ENCODE measurements at regions not wholly inside any gene's neighbourhood (a gene's known extent, or its start where the extent isn't known, plus 50 kb on each side); places are given as distances from the start of the nearest gene placed in this dataset.

GRCh38 chr2:48109491-48110204, 203.3 kb upstream of the FBXO11 start:
- Mint-ChIP-seq H3K4me3 (ENCODE audit: unreplicated experiment) (no peak overlapping the region), H3K4me1 (ENCODE audit: unreplicated experiment) (peaks cover 35% of the 10 kb centered on the region), H3K27me3 (ENCODE audit: unreplicated experiment) (no peaks in the 10 kb centered on the region), H3K27ac (ENCODE audit: unreplicated experiment) (no peak overlapping the region), H3K36me3 (ENCODE audit: unreplicated experiment) (no peaks in the 10 kb centered on the region), H3K9me3 (ENCODE audit: unreplicated experiment) (no peaks in the 10 kb centered on the region)
- DNase-seq (ENCODE audit: extremely low spot score, unreplicated experiment): no peak
- TF ChIP-seq, protein P1, sequence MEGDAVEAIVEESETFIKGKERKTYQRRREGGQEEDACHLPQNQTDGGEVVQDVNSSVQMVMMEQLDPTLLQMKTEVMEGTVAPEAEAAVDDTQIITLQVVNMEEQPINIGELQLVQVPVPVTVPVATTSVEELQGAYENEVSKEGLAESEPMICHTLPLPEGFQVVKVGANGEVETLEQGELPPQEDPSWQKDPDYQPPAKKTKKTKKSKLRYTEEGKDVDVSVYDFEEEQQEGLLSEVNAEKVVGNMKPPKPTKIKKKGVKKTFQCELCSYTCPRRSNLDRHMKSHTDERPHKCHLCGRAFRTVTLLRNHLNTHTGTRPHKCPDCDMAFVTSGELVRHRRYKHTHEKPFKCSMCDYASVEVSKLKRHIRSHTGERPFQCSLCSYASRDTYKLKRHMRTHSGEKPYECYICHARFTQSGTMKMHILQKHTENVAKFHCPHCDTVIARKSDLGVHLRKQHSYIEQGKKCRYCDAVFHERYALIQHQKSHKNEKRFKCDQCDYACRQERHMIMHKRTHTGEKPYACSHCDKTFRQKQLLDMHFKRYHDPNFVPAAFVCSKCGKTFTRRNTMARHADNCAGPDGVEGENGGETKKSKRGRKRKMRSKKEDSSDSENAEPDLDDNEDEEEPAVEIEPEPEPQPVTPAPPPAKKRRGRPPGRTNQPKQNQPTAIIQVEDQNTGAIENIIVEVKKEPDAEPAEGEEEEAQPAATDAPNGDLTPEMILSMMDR (IDR thresholded peaks at IDR 0.05): no peak

DNA sequence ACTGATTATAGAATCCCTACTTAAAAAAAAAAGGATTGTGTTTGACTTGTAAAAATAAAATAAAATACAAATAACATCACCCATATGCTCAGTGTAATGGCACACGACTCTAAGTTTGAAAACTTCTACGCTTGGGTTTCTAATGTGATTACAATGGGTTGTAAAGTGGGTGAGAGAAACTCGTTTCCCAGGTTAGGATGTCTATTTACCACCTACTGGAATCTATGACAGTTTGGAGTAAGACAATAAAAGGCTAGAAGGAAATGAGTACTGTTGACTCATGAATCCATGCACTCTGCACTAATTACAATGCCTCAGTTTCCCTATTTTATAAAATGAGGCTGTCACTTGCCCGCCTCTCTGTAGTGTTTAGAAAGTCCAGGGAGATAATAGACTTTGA, 204.0 kb upstream of the FOXN2 start:
- no peak for DNase-seq (ENCODE audit: extremely low spot score, unreplicated experiment)
- no peaks in the 10 kb centered on the region for H3K9me3 Mint-ChIP-seq (ENCODE audit: unreplicated experiment)
- TF ChIP-seq, protein P1 (IDR thresholded peaks at IDR 0.05): no peak
- H3K27ac Mint-ChIP-seq (ENCODE audit: unreplicated experiment): no peak overlapping the region
- H3K4me3 Mint-ChIP-seq (ENCODE audit: unreplicated experiment): no peak overlapping the region
- peaks cover 35% of the 10 kb centered on the region for H3K4me1 Mint-ChIP-seq (ENCODE audit: unreplicated experiment)
- no peaks in the 10 kb centered on the region for H3K27me3 Mint-ChIP-seq (ENCODE audit: unreplicated experiment)
- no peaks in the 10 kb centered on the region for H3K36me3 Mint-ChIP-seq (ENCODE audit: unreplicated experiment)

DNA sequence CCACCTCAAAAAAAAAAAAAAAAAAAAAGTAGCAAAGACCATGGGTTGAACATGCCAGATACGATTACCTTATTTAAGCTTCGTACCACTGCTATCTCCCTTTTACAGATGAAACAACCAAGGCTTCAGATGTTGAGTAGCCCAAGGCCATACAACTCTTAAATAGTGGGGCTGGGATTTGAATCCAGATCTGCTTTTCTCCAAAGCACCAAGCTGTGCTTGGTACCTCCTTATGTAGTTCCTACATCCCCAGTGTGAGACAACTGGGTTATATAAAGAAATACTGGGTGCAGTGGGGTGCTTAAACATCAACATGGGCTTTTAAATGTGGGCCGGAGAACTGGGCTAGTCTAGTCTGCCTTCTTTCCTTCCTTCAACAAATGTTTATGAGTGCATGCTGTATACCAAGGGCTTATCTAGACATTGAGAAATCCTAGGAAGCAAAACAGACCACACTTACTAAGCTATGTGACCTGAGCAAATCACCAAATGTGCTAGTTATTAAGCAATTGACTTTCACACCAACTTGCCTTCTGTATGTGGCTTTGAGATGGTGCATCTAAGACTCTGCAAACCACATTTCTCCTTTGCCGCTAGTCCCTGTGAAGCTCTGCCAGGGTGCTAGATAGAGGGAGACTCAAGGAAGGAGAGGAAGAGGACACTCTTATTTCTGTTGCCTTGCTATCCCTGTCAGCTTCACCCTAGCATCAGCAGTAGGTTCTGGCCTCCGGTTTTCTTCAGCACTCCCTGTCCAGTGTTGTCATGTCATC, 201.4 kb upstream of the FOXN2 start:
- no peak for DNase-seq (ENCODE audit: extremely low spot score, unreplicated experiment)
- Mint-ChIP-seq H3K4me3 (ENCODE audit: unreplicated experiment) (peak overlapping the region; percentile 19), H3K9me3 (ENCODE audit: unreplicated experiment) (no peaks in the 10 kb centered on the region), H3K27me3 (ENCODE audit: unreplicated experiment) (no peaks in the 10 kb centered on the region), H3K4me1 (ENCODE audit: unreplicated experiment) (peaks cover 13% of the 10 kb centered on the region), H3K27ac (ENCODE audit: unreplicated experiment) (peak overlapping the region; percentile 52), H3K36me3 (ENCODE audit: unreplicated experiment) (no peaks in the 10 kb centered on the region)
- TF ChIP-seq, protein P1 (IDR thresholded peaks at IDR 0.05): no peak

DNA sequence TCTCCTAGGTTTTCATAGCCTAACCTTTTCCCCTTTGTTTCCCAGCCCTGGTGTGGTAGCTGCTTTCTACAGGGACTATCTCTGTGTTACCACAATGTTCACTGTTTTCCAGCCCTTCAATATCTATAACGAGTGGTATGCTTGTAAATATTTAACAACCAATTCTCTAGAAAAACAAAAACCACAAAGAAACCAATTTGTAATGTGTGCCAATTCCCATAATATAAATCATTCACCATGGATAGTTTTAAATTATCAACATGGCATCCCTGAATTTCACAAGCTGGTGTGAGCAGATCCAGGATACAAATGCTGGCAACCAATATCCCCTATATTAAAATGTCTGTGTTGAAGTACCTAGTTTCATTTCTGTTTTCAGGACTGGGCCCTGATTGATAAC, 200.7 kb upstream of the FOXN2 start:
- no peaks in the 10 kb centered on the region for H3K9me3 Mint-ChIP-seq (ENCODE audit: unreplicated experiment)
- no peaks in the 10 kb centered on the region for H3K27me3 Mint-ChIP-seq (ENCODE audit: unreplicated experiment)
- peak overlapping the region; percentile 19 for H3K4me3 Mint-ChIP-seq (ENCODE audit: unreplicated experiment)
- no peak for DNase-seq (ENCODE audit: extremely low spot score, unreplicated experiment)
- no peaks in the 10 kb centered on the region for H3K36me3 Mint-ChIP-seq (ENCODE audit: unreplicated experiment)
- peaks cover 13% of the 10 kb centered on the region for H3K4me1 Mint-ChIP-seq (ENCODE audit: unreplicated experiment)
- H3K27ac Mint-ChIP-seq (ENCODE audit: unreplicated experiment): peak overlapping the region; percentile 52
- TF ChIP-seq, protein P1 (IDR thresholded peaks at IDR 0.05): no peak

DNA sequence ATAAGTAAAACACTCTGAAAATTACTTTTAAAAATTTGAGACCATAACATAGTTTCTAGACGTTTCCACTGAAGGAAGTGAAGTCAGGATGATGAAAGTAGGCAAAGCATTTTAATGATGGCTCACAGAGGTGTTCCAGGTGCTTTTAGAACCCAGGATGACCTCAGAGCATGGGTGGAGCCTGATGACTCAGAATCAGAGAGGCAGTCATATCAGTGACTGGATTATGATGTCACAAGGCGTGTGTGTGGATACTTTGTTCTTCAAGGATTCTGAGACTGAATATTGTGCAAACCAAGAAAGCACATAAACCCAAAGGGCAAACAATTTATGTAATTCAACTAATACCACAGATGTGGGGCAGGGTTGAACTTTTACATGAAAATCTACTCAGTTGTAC, 200.2 kb upstream of the FOXN2 start:
- Mint-ChIP-seq H3K4me3 (ENCODE audit: unreplicated experiment) (no peak overlapping the region), H3K9me3 (ENCODE audit: unreplicated experiment) (no peaks in the 10 kb centered on the region), H3K27ac (ENCODE audit: unreplicated experiment) (no peak overlapping the region), H3K36me3 (ENCODE audit: unreplicated experiment) (no peaks in the 10 kb centered on the region), H3K4me1 (ENCODE audit: unreplicated experiment) (peaks cover 13% of the 10 kb centered on the region), H3K27me3 (ENCODE audit: unreplicated experiment) (no peaks in the 10 kb centered on the region)
- DNase-seq (ENCODE audit: extremely low spot score, unreplicated experiment): no peak
- TF ChIP-seq, protein P1 (IDR thresholded peaks at IDR 0.05): no peak

All from osteocyte (in vitro differentiated cells).